Small intestine (tissue), 7 donors: ENCODE measurements at regions not wholly inside any gene's neighbourhood (a gene's known extent, or its start where the extent isn't known, plus 50 kb on each side); places are given as distances from the start of the nearest gene placed in this dataset.

Experiments
- DNase-seq, 2 donors: peaks; one replicate each; pipeline versions ENCODE4 v3.0.0 to v3.0.0-alpha.2; 2013
- FAIRE-seq: peaks from 2 replicates; lab custom pipeline; 2012; peaks lifted over from hg19 to GRCh38; lab: Jason Lieb, UNC
- H3K27ac ChIP-seq, 3 donors: one replicate each; pipeline ENCODE4 v1.5.1; 2013; ENCODE audit warnings: low read length in 2 of 3, mild to moderate bottlenecking in 2 of 3, control low read depth in 1 of 3, inconsistent platforms in 1 of 3, low read depth in 1 of 3, moderate library complexity in 1 of 3
- H3K27me3 ChIP-seq, 3 donors: one replicate each; pipeline ENCODE4 v1.6.1; 2013; ENCODE audit warnings: low read length in 3 of 3, inconsistent platforms in 1 of 3; ENCODE audit not compliant: control insufficient read depth in 3 of 3, insufficient read depth in 3 of 3
- H3K36me3 ChIP-seq, 3 donors: one replicate each; pipeline ENCODE4 v1.6.1; 2013; ENCODE audit warnings: low read length in 3 of 3, inconsistent platforms in 1 of 3, low read depth in 1 of 3, mild to moderate bottlenecking in 1 of 3, moderate library complexity in 1 of 3; ENCODE audit not compliant: control insufficient read depth in 3 of 3, insufficient read depth in 2 of 3
- H3K4me1 ChIP-seq, 3 donors: one replicate each; pipeline ENCODE4 v1.6.1; 2013; ENCODE audit warnings: low read length in 2 of 3, inconsistent platforms in 1 of 3, low read depth in 1 of 3, mild to moderate bottlenecking in 1 of 3, moderate library complexity in 1 of 3; ENCODE audit not compliant: control insufficient read depth in 3 of 3, insufficient read depth in 2 of 3
- H3K4me3 ChIP-seq, 3 donors: one replicate each; pipeline ENCODE4 v1.5.1; 2013; ENCODE audit warnings: low read length in 3 of 3, control low read depth in 1 of 3, inconsistent platforms in 1 of 3, low read depth in 1 of 3, mild to moderate bottlenecking in 1 of 3, moderate library complexity in 1 of 3
- H3K9me3 ChIP-seq, 2 donors: one replicate each; pipeline ENCODE4 v1.6.1; 2013; ENCODE audit warnings: low read depth in 1 of 2, low read length in 1 of 2; ENCODE audit not compliant: control insufficient read depth in 2 of 2, insufficient read depth in 1 of 2
- WGBS, 3 donors: extraction: QIAGEN DNeasy Blood & Tissue Kit; methylation state at CpG; one replicate each; pipeline ENCODE4 v1.1.7; 2013; 5-methylcytosine and 5-hydroxymethylcytosine counted together
- donor health status: healthy with polysubstance abuse.
- donor health status: control.
- donor health status: control.
- donor health status: Bipolar disorder and iron deficiency.
- donor health status: healthy.

- FAIRE-seq = no peak
- DNase-seq = no peak
- WGBS, 3 donors = 62 to 73% (median 65%) methylated on average over 3 of the region's 3 CpGs
Measured at GRCh38 chr9:7300484-7300883, 499.1 kb downstream of the DMAC1 start.

GRCh38 chr9:7298123-7298522, 501.5 kb downstream of the DMAC1 start:
- 56 to 74% (median 58%) methylated on average over 3 of the region's 3 CpGs for WGBS, 3 donors
- no peaks in the 10 kb centered on the region for H3K9me3 ChIP-seq
- DNase-seq = no peak
- no peak overlapping the region for H3K27ac ChIP-seq
- no peak overlapping the region for H3K4me3 ChIP-seq
- FAIRE-seq = no peak
- H3K36me3 ChIP-seq = no peaks in the 10 kb centered on the region
- no peaks in the 10 kb centered on the region for H3K4me1 ChIP-seq
- H3K27me3 ChIP-seq = no peaks in the 10 kb centered on the region

More at GRCh38 chr9:7300484-7300883, 499.1 kb downstream of the DMAC1 start:
- Histone ChIP-seq H3K36me3 (no peaks in the 10 kb centered on the region), H3K27ac (no peak overlapping the region), H3K4me3 (no peak overlapping the region), H3K27me3 (no peaks in the 10 kb centered on the region), H3K4me1 (no peaks in the 10 kb centered on the region), H3K9me3 (no peaks in the 10 kb centered on the region)

DNA sequence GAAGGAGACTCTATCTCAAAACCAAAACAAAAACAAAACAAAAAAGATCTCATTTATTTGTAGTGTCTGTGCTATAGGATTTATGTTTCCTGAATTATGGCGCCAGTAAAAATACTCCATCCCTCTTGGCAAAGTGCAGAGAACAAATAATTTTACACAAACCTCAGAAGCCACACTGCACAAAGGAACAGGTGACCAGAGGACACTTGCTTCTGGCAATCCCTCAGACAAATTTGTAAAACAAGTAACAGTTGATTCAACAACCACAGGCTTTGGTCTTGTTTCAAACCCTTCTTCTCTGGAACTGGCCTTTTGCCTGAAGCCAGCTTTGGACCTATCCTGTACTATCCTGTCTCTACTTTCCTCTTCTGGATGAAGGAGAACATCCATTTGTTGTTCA, 502.1 kb downstream of the DMAC1 start:
- no peaks in the 10 kb centered on the region for H3K27me3 ChIP-seq
- no peak overlapping the region for H3K4me3 ChIP-seq
- H3K27ac ChIP-seq = no peak overlapping the region
- no peaks in the 10 kb centered on the region for H3K36me3 ChIP-seq
- no peak for DNase-seq
- no peak for FAIRE-seq
- H3K4me1 ChIP-seq = no peaks in the 10 kb centered on the region
- no peaks in the 10 kb centered on the region for H3K9me3 ChIP-seq
- 88 to 93% (median 92%) methylated on average over 1 of the region's 1 CpG for WGBS, 3 donors

DNA sequence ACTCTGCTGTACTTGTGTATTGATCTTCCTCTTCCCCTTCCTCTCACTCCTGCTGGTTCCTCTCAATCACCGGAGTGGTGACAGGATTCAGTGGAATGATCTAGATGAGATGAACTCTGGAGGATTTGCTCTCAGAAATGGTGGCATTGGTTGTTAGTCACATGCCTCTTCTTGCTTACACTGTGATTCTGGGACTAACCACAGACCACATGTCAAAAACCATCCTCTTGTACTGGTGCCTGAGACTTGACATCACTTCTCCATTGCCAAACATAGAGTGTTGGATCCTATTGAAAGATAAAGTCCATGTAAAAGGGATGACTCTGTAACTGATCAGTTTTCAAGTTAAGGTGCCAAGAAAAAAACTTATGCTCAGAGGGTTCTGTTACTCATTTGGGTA, 506.5 kb downstream of the DMAC1 start:
- Histone ChIP-seq H3K36me3 (no peaks in the 10 kb centered on the region), H3K27ac (no peak overlapping the region), H3K4me3 (no peak overlapping the region), H3K9me3 (no peaks in the 10 kb centered on the region), H3K27me3 (no peaks in the 10 kb centered on the region), H3K4me1 (no peaks in the 10 kb centered on the region)
- DNase-seq (no peak), FAIRE-seq (no peak)
- 87 to 100% (median 100%) methylated on average over 1 of the region's 1 CpG for WGBS, 3 donors

DNA sequence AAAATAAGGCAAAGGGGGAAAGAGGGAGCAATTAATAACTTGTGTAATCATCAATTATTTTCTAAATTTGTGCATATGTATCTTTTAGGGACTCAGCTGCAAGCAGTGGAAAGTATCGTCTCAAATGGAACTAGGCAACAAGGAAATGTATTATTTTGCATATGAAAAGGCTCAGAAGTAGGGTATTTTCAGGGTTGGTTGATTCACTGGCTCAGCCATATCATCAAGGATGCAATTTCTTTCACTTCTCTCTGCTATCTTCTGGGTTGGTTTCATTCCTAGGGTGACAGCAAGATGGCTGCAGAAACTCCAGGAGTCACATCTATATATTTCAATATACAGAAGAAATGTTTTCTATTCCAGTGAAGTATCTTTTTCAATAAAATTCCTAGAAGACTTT, 509.8 kb downstream of the DMAC1 start:
- FAIRE-seq = no peak
- no peak for DNase-seq
- no peaks in the 10 kb centered on the region for H3K4me1 ChIP-seq
- no peak overlapping the region for H3K27ac ChIP-seq
- H3K9me3 ChIP-seq = no peaks in the 10 kb centered on the region
- H3K36me3 ChIP-seq = no peaks in the 10 kb centered on the region
- WGBS, 3 donors = 78 to 91% (median 82%) methylated on average over 1 of the region's 1 CpG
- no peaks in the 10 kb centered on the region for H3K27me3 ChIP-seq
- no peak overlapping the region for H3K4me3 ChIP-seq

- DNase-seq (no peak), FAIRE-seq (no peak)
- H3K9me3 ChIP-seq = no peaks in the 10 kb centered on the region
- H3K4me1 ChIP-seq = no peaks in the 10 kb centered on the region
- H3K36me3 ChIP-seq = no peaks in the 10 kb centered on the region
- no peak overlapping the region for H3K27ac ChIP-seq
- no peaks in the 10 kb centered on the region for H3K27me3 ChIP-seq
- no peak overlapping the region for H3K4me3 ChIP-seq
Measured at GRCh38 chr9:7287986-7288385, 511.6 kb downstream of the DMAC1 start.

DNA sequence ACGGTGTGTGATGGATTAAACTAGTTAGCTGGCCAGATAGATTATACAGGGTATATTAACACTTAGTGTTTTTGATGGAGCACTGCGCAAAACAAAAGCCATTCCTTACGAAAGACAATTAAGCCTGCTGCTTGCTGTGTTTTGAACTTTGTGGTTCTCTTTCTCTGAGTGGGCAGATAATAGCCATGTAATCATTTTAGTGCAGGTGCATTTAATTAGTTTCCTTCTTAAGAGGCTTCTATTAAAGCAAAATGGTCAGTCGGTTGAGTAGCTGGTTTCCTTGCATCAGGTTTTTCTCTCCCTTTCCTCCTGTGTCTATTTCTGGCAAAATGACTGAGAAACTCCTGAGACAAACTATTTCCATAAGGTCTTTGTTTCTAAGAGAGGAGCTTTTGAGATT, 512.5 kb downstream of the DMAC1 start:
- no peak for FAIRE-seq
- no peaks in the 10 kb centered on the region for H3K36me3 ChIP-seq
- no peaks in the 10 kb centered on the region for H3K4me1 ChIP-seq
- WGBS, 3 donors = 68 to 72% (median 68%) methylated on average over 4 of the region's 4 CpGs
- no peak overlapping the region for H3K27ac ChIP-seq
- no peaks in the 10 kb centered on the region for H3K27me3 ChIP-seq
- H3K4me3 ChIP-seq = no peak overlapping the region
- no peak for DNase-seq
- no peaks in the 10 kb centered on the region for H3K9me3 ChIP-seq

- Histone ChIP-seq H3K4me1 (no peaks in the 10 kb centered on the region), H3K27ac (no peak overlapping the region), H3K36me3 (no peaks in the 10 kb centered on the region), H3K4me3 (no peak overlapping the region), H3K27me3 (no peaks in the 10 kb centered on the region), H3K9me3 (no peaks in the 10 kb centered on the region)
- DNase-seq (no peak), FAIRE-seq (no peak)
- WGBS, 3 donors = 68 to 96% (median 86%) methylated on average over 2 of the region's 2 CpGs
Measured at GRCh38 chr9:7286101-7286500, 513.5 kb downstream of the DMAC1 start.

DNA sequence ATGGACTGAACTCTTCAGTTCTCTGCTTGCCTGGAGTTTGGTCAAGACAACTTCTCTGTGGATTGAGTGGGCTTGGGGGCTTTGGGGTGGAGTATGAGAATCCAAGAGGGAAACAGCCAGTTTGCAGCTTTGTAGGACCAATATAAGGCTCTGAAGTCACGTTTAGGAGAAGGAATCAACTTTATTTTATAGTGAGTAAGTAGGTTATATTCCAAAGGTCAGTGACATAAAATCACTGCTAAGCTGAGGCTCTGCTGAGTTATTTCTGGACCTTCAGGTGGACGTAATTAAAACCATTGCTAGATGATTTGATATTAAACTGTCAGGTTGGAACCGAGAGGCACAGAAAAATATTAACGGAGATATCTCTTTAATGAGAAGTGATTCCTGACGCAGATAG, 514.4 kb downstream of the DMAC1 start:
- H3K36me3 ChIP-seq = no peaks in the 10 kb centered on the region
- 35 to 44% (median 37%) methylated on average over 5 of the region's 5 CpGs for WGBS, 3 donors

More for the DNA sequence above, 514.4 kb downstream of the DMAC1 start:
- Histone ChIP-seq H3K4me1 (no peaks in the 10 kb centered on the region), H3K27ac (no peak overlapping the region), H3K4me3 (no peak overlapping the region), H3K9me3 (no peaks in the 10 kb centered on the region), H3K27me3 (no peaks in the 10 kb centered on the region)
- DNase-seq = no peak
- no peak for FAIRE-seq
